Parathyroid adenoma (tissue), 2 donors: ENCODE measurements at regions not wholly inside any gene's neighbourhood (a gene's known extent, or its start where the extent isn't known, plus 50 kb on each side); places are given as distances from the start of the nearest gene placed in this dataset.

Source experiments
- H2AFZ ChIP-seq: fragments of 300-600 bp; sonication (generic); one replicate; pipeline ENCODE4 v1.7.0; 2017; ENCODE audit warnings: antibody characterized with exemption, mild to moderate bottlenecking
- H3K27ac ChIP-seq: fragments of 300-600 bp; sonication (generic); one replicate; pipeline ENCODE4 v1.7.0; 2017
- H3K27me3 ChIP-seq: fragments of 300-600 bp; sonication (generic); one replicate; pipeline ENCODE4 v1.7.0; 2017; ENCODE audit warnings: low read length; ENCODE audit not compliant: control insufficient read depth, insufficient read depth
- H3K36me3 ChIP-seq: fragments of 300-600 bp; sonication (generic); one replicate; pipeline ENCODE4 v1.7.0; 2017; ENCODE audit warnings: low read length; ENCODE audit not compliant: control insufficient read depth, insufficient read depth
- H3K4me1 ChIP-seq: fragments of 300-600 bp; sonication (generic); one replicate; pipeline ENCODE4 v1.7.0; 2017; ENCODE audit warnings: control low read depth
- H3K4me2 ChIP-seq: fragments of 300-600 bp; sonication (generic); one replicate; pipeline ENCODE4 v1.7.0; 2017; ENCODE audit warnings: low read length
- H3K4me3 ChIP-seq: fragments of 300-600 bp; sonication (generic); one replicate; pipeline ENCODE4 v1.7.0; 2017; ENCODE audit warnings: low read depth, low read length
- H3K79me2 ChIP-seq: fragments of 300-600 bp; sonication (generic); one replicate; pipeline ENCODE4 v1.7.0; 2017; ENCODE audit warnings: control low read depth
- H3K9ac ChIP-seq: fragments of 300-600 bp; sonication (generic); one replicate; pipeline ENCODE4 v1.7.0; 2017; ENCODE audit warnings: mild to moderate bottlenecking
- H3K9me3 ChIP-seq: fragments of 300-600 bp; sonication (generic); one replicate; pipeline ENCODE4 v1.7.0; 2017; ENCODE audit warnings: low read length; ENCODE audit not compliant: control insufficient read depth
- TF ChIP-seq, protein P1 (sequence below): fragments of 300-600 bp; sonication (generic); IDR thresholded peaks from one replicate; pipeline ENCODE4 v1.7.0; 2017; ENCODE audit warnings: antibody characterized with exemption, mild to moderate bottlenecking
- donor health status: primary hyperparathyroidism.

- Histone ChIP-seq H3K4me2 (no peak overlapping the region), H3K36me3 (no peaks in the 10 kb centered on the region), H3K27me3 (no peaks in the 10 kb centered on the region), H3K79me2 (no peaks in the 10 kb centered on the region), H2AFZ (no peak overlapping the region), H3K4me1 (peaks cover 3% of the 10 kb centered on the region), H3K9ac (no peak overlapping the region), H3K27ac (no peak overlapping the region), H3K9me3 (no peaks in the 10 kb centered on the region), H3K4me3 (no peak overlapping the region)
- TF ChIP-seq, protein P1, sequence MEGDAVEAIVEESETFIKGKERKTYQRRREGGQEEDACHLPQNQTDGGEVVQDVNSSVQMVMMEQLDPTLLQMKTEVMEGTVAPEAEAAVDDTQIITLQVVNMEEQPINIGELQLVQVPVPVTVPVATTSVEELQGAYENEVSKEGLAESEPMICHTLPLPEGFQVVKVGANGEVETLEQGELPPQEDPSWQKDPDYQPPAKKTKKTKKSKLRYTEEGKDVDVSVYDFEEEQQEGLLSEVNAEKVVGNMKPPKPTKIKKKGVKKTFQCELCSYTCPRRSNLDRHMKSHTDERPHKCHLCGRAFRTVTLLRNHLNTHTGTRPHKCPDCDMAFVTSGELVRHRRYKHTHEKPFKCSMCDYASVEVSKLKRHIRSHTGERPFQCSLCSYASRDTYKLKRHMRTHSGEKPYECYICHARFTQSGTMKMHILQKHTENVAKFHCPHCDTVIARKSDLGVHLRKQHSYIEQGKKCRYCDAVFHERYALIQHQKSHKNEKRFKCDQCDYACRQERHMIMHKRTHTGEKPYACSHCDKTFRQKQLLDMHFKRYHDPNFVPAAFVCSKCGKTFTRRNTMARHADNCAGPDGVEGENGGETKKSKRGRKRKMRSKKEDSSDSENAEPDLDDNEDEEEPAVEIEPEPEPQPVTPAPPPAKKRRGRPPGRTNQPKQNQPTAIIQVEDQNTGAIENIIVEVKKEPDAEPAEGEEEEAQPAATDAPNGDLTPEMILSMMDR, result no peak
Observed at GRCh38 chr13:50594276-50595051, 249.0 kb downstream of the DLEU7 start.

DNA sequence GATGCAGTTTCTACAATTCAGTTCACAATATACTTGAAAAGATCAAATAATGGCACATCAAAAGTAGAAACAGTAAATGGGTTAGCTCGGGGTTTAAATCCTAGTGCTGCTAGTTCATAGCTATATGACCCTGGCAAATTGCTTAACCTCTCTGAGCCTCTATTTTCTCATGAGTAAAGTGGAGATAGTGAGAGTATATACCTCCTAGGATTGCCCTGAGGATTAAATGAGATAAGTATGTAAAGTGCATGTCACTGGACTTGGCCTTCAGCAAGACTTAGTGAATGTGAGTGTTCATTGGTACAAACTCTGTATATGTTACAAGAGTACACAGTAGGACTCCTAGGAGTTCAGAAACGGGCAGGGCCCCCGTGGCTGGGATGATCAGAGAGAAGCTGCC, 248.3 kb downstream of the DLEU7 start:
- Histone ChIP-seq H3K9ac (no peak overlapping the region), H3K36me3 (no peaks in the 10 kb centered on the region)

DNA sequence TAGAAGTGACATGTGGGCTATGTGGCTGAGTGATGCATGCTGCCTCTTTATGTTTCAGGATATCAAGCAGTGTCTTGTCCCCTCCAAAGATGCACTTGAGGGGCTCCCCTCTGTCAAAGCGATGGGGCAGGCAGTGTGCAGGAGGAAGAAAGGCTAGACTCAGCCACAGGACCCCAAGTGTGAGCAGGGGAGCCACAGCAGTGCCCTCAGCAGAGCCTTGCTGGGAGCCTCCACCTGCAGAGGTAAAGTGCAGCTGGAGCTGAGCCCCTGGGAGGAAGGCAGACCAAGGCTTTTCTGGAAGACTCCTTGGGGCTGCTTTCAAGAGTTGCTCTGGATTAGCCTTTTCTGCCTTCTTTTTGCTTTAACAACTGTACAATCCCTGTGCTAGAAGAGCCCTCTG, 247.3 kb downstream of the DLEU7 start:
- Histone ChIP-seq H3K79me2 (no peaks in the 10 kb centered on the region), H3K9me3 (no peaks in the 10 kb centered on the region), H2AFZ (no peak overlapping the region), H3K27ac (no peak overlapping the region), H3K4me1 (peaks cover 3% of the 10 kb centered on the region), H3K27me3 (no peaks in the 10 kb centered on the region), H3K4me3 (no peak overlapping the region), H3K4me2 (no peak overlapping the region), H3K9ac (no peak overlapping the region), H3K36me3 (no peaks in the 10 kb centered on the region)
- TF ChIP-seq, protein P1, result no peak

More for the DNA sequence above, 248.3 kb downstream of the DLEU7 start:
- Histone ChIP-seq H3K4me2 (no peak overlapping the region), H3K4me3 (no peak overlapping the region), H3K27ac (no peak overlapping the region), H2AFZ (no peak overlapping the region), H3K4me1 (peaks cover 3% of the 10 kb centered on the region), H3K79me2 (no peaks in the 10 kb centered on the region), H3K27me3 (no peaks in the 10 kb centered on the region), H3K9me3 (no peaks in the 10 kb centered on the region)
- TF ChIP-seq, protein P1, result no peak

DNA sequence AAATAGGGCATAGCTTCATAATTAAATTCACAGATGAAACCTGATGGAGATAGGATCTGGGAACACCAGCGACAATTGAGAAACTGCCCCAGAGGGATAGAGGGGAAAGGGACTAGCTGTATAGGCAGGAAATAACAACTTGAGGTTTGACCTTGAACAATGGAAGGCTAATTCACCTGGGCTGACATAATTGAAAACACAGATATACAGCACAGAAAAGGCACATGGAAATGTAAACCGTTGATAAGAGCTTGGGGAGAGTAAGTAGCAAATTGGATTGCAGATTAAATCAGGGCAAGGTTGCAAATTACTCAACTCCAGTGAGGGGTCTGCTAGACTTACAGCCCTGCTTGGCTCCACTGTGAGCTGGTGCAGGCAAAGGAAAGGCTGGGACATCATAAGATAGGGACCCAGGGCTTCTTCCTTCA, 246.7 kb downstream of the DLEU7 start:
- Histone ChIP-seq H3K27me3 (no peaks in the 10 kb centered on the region), H3K79me2 (no peaks in the 10 kb centered on the region), H3K4me1 (peaks cover 3% of the 10 kb centered on the region), H3K4me2 (no peak overlapping the region), H3K9me3 (no peaks in the 10 kb centered on the region), H3K9ac (no peak overlapping the region), H2AFZ (no peak overlapping the region), H3K4me3 (no peak overlapping the region), H3K36me3 (no peaks in the 10 kb centered on the region), H3K27ac (no peak overlapping the region)
- TF ChIP-seq, protein P1, result no peak

GRCh38 chr13:50598338-50598737, 245.2 kb downstream of the DLEU7 start:
- Histone ChIP-seq H3K9ac (no peak overlapping the region), H3K27me3 (no peaks in the 10 kb centered on the region), H3K4me1 (peaks cover 3% of the 10 kb centered on the region), H3K79me2 (no peaks in the 10 kb centered on the region), H3K36me3 (no peaks in the 10 kb centered on the region), H3K27ac (no peak overlapping the region), H3K4me2 (no peak overlapping the region), H3K4me3 (no peak overlapping the region), H2AFZ (peak overlapping the region; percentile 22), H3K9me3 (no peaks in the 10 kb centered on the region)
- TF ChIP-seq, protein P1, result no peak
